Activated CD4-positive, alpha-beta T cell treated with anti-CD3 and anti-CD28 coated beads, Interleukin-2, amount 10 ng/mL, durations not matched to agents 7 days and 5 days (primary cell): ENCODE measurements at regions not wholly inside any gene's neighbourhood (a gene's known extent, or its start where the extent isn't known, plus 50 kb on each side); places are given as distances from the start of the nearest gene placed in this dataset.

Experiments
- CTCF ChIA-PET: fragments of 350-600 bp; sonication (Branson Sonifier 250); formaldehyde crosslinking; loops from one replicate; lab custom pipeline; 2021; ENCODE audit warnings: antibody characterized with exemption; lab: Charles Lee
- POLR2A ChIA-PET: fragments of 350-600 bp; sonication (Branson Sonifier 250); formaldehyde crosslinking; loops from one replicate; lab custom pipeline; 2021; ENCODE audit warnings: antibody characterized with exemption; lab: Charles Lee
- DNase-seq: peaks from one replicate; pipeline ENCODE4 v3.0.0-alpha.2; 2020
- H3K27ac Mint-ChIP-seq: one replicate; pipeline ENCODE4 v1.8.0; 2021; ENCODE audit warnings: mild to moderate bottlenecking, moderate library complexity, mixed read lengths
- H3K27me3 Mint-ChIP-seq: one replicate; pipeline ENCODE4 v1.8.0; 2021; ENCODE audit warnings: mixed read lengths
- H3K36me3 Mint-ChIP-seq: one replicate; pipeline ENCODE4 v1.8.0; 2021; ENCODE audit warnings: low read depth, mixed read lengths
- H3K4me1 Mint-ChIP-seq: one replicate; pipeline ENCODE4 v1.8.0; 2021; ENCODE audit warnings: mixed read lengths
- H3K4me3 Mint-ChIP-seq: one replicate; pipeline ENCODE4 v1.8.0; 2021; ENCODE audit warnings: mild to moderate bottlenecking, moderate library complexity, mixed read lengths
- H3K9me3 Mint-ChIP-seq: one replicate; pipeline ENCODE4 v1.8.0; 2021; ENCODE audit warnings: mixed read lengths

- Mint-ChIP-seq H3K9me3 (no peaks in the 10 kb centered on the region), H3K4me3 (no peak overlapping the region), H3K4me1 (no peaks in the 10 kb centered on the region), H3K27me3 (peaks cover 13% of the 10 kb centered on the region), H3K27ac (no peak overlapping the region), H3K36me3 (no peaks in the 10 kb centered on the region)
- ChIA-PET POLR2A (no interaction called here), CTCF (interaction anchor here (0.7 kb wide), 1 partner anchor 16 kb away, joined by 3 read pairs; no protein-coding TSS in a partner anchor)
- DNase-seq: no peak
These were observed 166.0 kb downstream of the RPS29 start for GRCh38 chr14:49420201-49420600.

- ChIA-PET POLR2A (no interaction called here), CTCF (no interaction called here)
- Mint-ChIP-seq H3K27ac (no peak overlapping the region), H3K9me3 (no peaks in the 10 kb centered on the region), H3K4me1 (no peaks in the 10 kb centered on the region), H3K27me3 (peaks cover 13% of the 10 kb centered on the region), H3K4me3 (no peak overlapping the region), H3K36me3 (no peaks in the 10 kb centered on the region)
- DNase-seq: no peak
These were observed 167.4 kb downstream of the RPS29 start for GRCh38 chr14:49418789-49419188.

GRCh38 chr14:49417790-49418189 is 168.4 kb downstream of the RPS29 start:
- Mint-ChIP-seq H3K4me1 (no peaks in the 10 kb centered on the region), H3K27me3 (peaks cover 13% of the 10 kb centered on the region), H3K9me3 (no peaks in the 10 kb centered on the region), H3K36me3 (no peaks in the 10 kb centered on the region), H3K27ac (no peak overlapping the region), H3K4me3 (no peak overlapping the region)
- no peak for DNase-seq
- CTCF ChIA-PET: no interaction called here
- POLR2A ChIA-PET: no interaction called here

GRCh38 chr14:49408187-49408933 is 177.8 kb downstream of the RPS29 start:
- no peak overlapping the region for H3K27ac Mint-ChIP-seq
- no peaks in the 10 kb centered on the region for H3K36me3 Mint-ChIP-seq

GRCh38 chr14:49405291-49405690 is 180.9 kb downstream of the RPS29 start:
- CTCF ChIA-PET: no interaction called here
- no peaks in the 10 kb centered on the region for H3K4me1 Mint-ChIP-seq
- H3K27me3 Mint-ChIP-seq: peaks cover 7% of the 10 kb centered on the region
- H3K27ac Mint-ChIP-seq: no peak overlapping the region
- no peaks in the 10 kb centered on the region for H3K36me3 Mint-ChIP-seq
- POLR2A ChIA-PET: no interaction called here
- H3K4me3 Mint-ChIP-seq: no peak overlapping the region
- no peak for DNase-seq
- no peaks in the 10 kb centered on the region for H3K9me3 Mint-ChIP-seq

More at GRCh38 chr14:49408187-49408933, 177.8 kb downstream of the RPS29 start:
- Mint-ChIP-seq H3K4me1 (no peaks in the 10 kb centered on the region), H3K9me3 (no peaks in the 10 kb centered on the region), H3K27me3 (peaks cover 7% of the 10 kb centered on the region), H3K4me3 (no peak overlapping the region)
- ChIA-PET CTCF (no interaction called here), POLR2A (no interaction called here)
- no peak for DNase-seq

GRCh38 chr14:49401373-49401772 is 184.8 kb downstream of the RPS29 start:
- no peaks in the 10 kb centered on the region for H3K9me3 Mint-ChIP-seq
- DNase-seq: no peak
- ChIA-PET CTCF (no interaction called here), POLR2A (no interaction called here)
- no peaks in the 10 kb centered on the region for H3K4me1 Mint-ChIP-seq
- H3K36me3 Mint-ChIP-seq: no peaks in the 10 kb centered on the region
- H3K27me3 Mint-ChIP-seq: peaks cover 3% of the 10 kb centered on the region
- no peak overlapping the region for H3K4me3 Mint-ChIP-seq
- H3K27ac Mint-ChIP-seq: no peak overlapping the region

GRCh38 chr14:49396801-49397200 is 189.4 kb downstream of the RPS29 start:
- ChIA-PET CTCF (no interaction called here), POLR2A (no interaction called here)
- DNase-seq: no peak
- H3K27me3 Mint-ChIP-seq: no peaks in the 10 kb centered on the region
- no peaks in the 10 kb centered on the region for H3K4me1 Mint-ChIP-seq
- H3K36me3 Mint-ChIP-seq: no peaks in the 10 kb centered on the region
- no peaks in the 10 kb centered on the region for H3K9me3 Mint-ChIP-seq
- H3K27ac Mint-ChIP-seq: no peak overlapping the region
- H3K4me3 Mint-ChIP-seq: no peak overlapping the region

GRCh38 chr14:49381778-49382177 is 204.4 kb downstream of the RPS29 start:
- no peak for DNase-seq
- H3K27ac Mint-ChIP-seq: no peak overlapping the region

GRCh38 chr14:49367696-49368095 is 218.5 kb downstream of the RPS29 start:
- no peaks in the 10 kb centered on the region for H3K36me3 Mint-ChIP-seq
- H3K27me3 Mint-ChIP-seq: peaks cover 7% of the 10 kb centered on the region
- no peak overlapping the region for H3K27ac Mint-ChIP-seq
- ChIA-PET CTCF (no interaction called here), POLR2A (no interaction called here)
- H3K9me3 Mint-ChIP-seq: no peaks in the 10 kb centered on the region
- no peak for DNase-seq
- no peaks in the 10 kb centered on the region for H3K4me1 Mint-ChIP-seq
- H3K4me3 Mint-ChIP-seq: no peak overlapping the region

More at GRCh38 chr14:49381778-49382177, 204.4 kb downstream of the RPS29 start:
- POLR2A ChIA-PET: no interaction called here
- Mint-ChIP-seq H3K9me3 (peaks cover 9% of the 10 kb centered on the region), H3K36me3 (no peaks in the 10 kb centered on the region), H3K4me1 (no peaks in the 10 kb centered on the region), H3K27me3 (peaks cover 7% of the 10 kb centered on the region), H3K4me3 (no peak overlapping the region)
- CTCF ChIA-PET: interaction anchor here (0.6 kb wide), 1 partner anchor 1187 kb away, joined by 3 read pairs; no protein-coding TSS in a partner anchor

GRCh38 chr14:49366416-49366815 is 219.8 kb downstream of the RPS29 start:
- POLR2A ChIA-PET: no interaction called here
- H3K27me3 Mint-ChIP-seq: peaks cover 7% of the 10 kb centered on the region
- CTCF ChIA-PET: no interaction called here
- DNase-seq: no peak
- no peaks in the 10 kb centered on the region for H3K9me3 Mint-ChIP-seq
- no peaks in the 10 kb centered on the region for H3K36me3 Mint-ChIP-seq
- no peak overlapping the region for H3K27ac Mint-ChIP-seq
- no peak overlapping the region for H3K4me3 Mint-ChIP-seq
- no peaks in the 10 kb centered on the region for H3K4me1 Mint-ChIP-seq

- POLR2A ChIA-PET: no interaction called here
- CTCF ChIA-PET: no interaction called here
- Mint-ChIP-seq H3K4me3 (no peak overlapping the region), H3K9me3 (no peaks in the 10 kb centered on the region), H3K36me3 (no peaks in the 10 kb centered on the region), H3K4me1 (no peaks in the 10 kb centered on the region), H3K27ac (no peak overlapping the region), H3K27me3 (peaks cover 7% of the 10 kb centered on the region)
- no peak for DNase-seq
These were observed 221.4 kb downstream of the RPS29 start for GRCh38 chr14:49364752-49365117.

- ChIA-PET POLR2A (no interaction called here), CTCF (no interaction called here)
- Mint-ChIP-seq H3K27ac (no peak overlapping the region), H3K36me3 (no peaks in the 10 kb centered on the region), H3K4me1 (no peaks in the 10 kb centered on the region), H3K4me3 (no peak overlapping the region), H3K9me3 (no peaks in the 10 kb centered on the region), H3K27me3 (peaks cover 7% of the 10 kb centered on the region)
- no peak for DNase-seq
These were observed 222.1 kb downstream of the RPS29 start for GRCh38 chr14:49363821-49364751.

- Mint-ChIP-seq H3K36me3 (no peaks in the 10 kb centered on the region), H3K9me3 (no peaks in the 10 kb centered on the region), H3K27ac (no peak overlapping the region), H3K27me3 (peaks cover 7% of the 10 kb centered on the region), H3K4me1 (no peaks in the 10 kb centered on the region), H3K4me3 (no peak overlapping the region)
- ChIA-PET POLR2A (no interaction called here), CTCF (no interaction called here)
- no peak for DNase-seq
These were observed 223.3 kb downstream of the RPS29 start for GRCh38 chr14:49362916-49363315.
